ENCODE measurements at regions not wholly inside any gene's neighbourhood (a gene's known extent, or its start where the extent isn't known, plus 50 kb on each side); places are given as distances from the start of the nearest gene placed in this dataset.

DNA sequence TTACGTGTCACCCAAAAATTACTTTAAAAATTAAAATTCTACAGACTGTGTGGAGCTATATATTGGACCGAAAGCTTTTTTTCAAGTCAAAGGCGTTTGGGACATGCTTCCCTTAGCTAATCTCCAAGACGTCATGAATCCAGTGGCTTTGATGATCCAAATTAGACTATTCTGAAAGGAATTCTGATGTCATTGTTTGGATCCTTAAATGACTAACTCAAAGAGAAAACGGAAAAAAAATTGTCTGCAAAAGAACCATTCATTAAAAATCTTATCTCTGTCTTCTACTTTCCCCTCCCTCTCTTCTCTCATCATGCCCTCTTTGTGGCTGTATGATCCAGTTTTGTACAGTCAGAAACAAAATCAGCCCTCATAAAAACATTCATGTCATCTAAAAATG, 161.8 kb downstream of the ETV1 start:
- DNase-seq (ENCODE audit: low spot score), result no peak
- no peak for TF ChIP-seq EZH2phosphoT487 (IDR thresholded peaks at IDR 0.05; ENCODE audit: borderline replicate concordance, low read depth, low read length)
- TF ChIP-seq, protein P1, sequence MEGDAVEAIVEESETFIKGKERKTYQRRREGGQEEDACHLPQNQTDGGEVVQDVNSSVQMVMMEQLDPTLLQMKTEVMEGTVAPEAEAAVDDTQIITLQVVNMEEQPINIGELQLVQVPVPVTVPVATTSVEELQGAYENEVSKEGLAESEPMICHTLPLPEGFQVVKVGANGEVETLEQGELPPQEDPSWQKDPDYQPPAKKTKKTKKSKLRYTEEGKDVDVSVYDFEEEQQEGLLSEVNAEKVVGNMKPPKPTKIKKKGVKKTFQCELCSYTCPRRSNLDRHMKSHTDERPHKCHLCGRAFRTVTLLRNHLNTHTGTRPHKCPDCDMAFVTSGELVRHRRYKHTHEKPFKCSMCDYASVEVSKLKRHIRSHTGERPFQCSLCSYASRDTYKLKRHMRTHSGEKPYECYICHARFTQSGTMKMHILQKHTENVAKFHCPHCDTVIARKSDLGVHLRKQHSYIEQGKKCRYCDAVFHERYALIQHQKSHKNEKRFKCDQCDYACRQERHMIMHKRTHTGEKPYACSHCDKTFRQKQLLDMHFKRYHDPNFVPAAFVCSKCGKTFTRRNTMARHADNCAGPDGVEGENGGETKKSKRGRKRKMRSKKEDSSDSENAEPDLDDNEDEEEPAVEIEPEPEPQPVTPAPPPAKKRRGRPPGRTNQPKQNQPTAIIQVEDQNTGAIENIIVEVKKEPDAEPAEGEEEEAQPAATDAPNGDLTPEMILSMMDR (conservative IDR thresholded peaks at IDR 0.05; ENCODE audit: low read length), result no peak
- no peak overlapping the region for H3K4me2 ChIP-seq (ENCODE audit: low read length)
- intact Hi-C loops (cut with micrococcal nuclease; ENCODE audit: unreplicated experiment), result no loop called here
- H4K20me1 ChIP-seq (ENCODE audit: insufficient read depth, low read length), result no peaks in the 10 kb centered on the region
- CTCF ChIA-PET (ENCODE audit: unreplicated experiment), result no interaction called here
- BruUV-seq (replicated peaks), result no TSS peak
- H3K9me2 ChIP-seq (ENCODE audit: insufficient read depth, low read length), result no peaks in the 10 kb centered on the region
- no peak overlapping the region for H3K27ac ChIP-seq (ENCODE audit: low read depth, low read length, poor library complexity, severe bottlenecking)
- POLR2A ChIA-PET, result no interaction called here
- H3K36me3 ChIP-seq (ENCODE audit: insufficient read depth, low read length), result no peaks in the 10 kb centered on the region
- no peak overlapping the region for H2AFZ ChIP-seq (ENCODE audit: low read length)
- no peaks in the 10 kb centered on the region for H3K79me2 ChIP-seq (ENCODE audit: insufficient read depth, low read depth, low read length)
- no peaks in the 10 kb centered on the region for H3K9me3 ChIP-seq (ENCODE audit: low read length)
- no peaks in the 10 kb centered on the region for H3K4me1 ChIP-seq (ENCODE audit: insufficient read depth, low read length, poor library complexity, severe bottlenecking)
- no peak overlapping the region for H3K4me3 ChIP-seq (ENCODE audit: low read depth, low read length, poor library complexity, severe bottlenecking)

DNA sequence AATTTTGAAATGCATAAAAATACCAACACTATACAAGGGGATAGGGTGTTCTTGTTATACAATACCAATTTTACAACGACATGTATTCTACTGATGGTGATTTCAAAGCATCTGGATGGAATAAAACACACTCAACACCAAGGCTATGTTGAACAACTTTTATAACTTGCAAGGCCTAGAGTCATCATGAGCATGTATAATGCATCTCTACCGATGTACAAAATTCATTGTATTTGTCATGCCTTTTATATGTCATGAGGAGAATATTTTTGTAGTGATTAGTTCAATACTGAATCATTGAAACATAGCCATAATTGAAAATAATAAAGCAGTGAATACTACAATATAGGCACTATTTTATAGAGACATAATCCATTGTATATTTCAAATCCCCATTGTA, 160.2 kb downstream of the ETV1 start:
- ChIA-PET CTCF (ENCODE audit: unreplicated experiment) (no interaction called here), POLR2A (no interaction called here)
- Histone ChIP-seq H3K4me2 (ENCODE audit: low read length) (no peak overlapping the region), H3K9me3 (ENCODE audit: low read length) (no peaks in the 10 kb centered on the region), H3K4me1 (ENCODE audit: insufficient read depth, low read length, poor library complexity, severe bottlenecking) (no peaks in the 10 kb centered on the region), H2AFZ (ENCODE audit: low read length) (no peak overlapping the region), H3K79me2 (ENCODE audit: insufficient read depth, low read depth, low read length) (no peaks in the 10 kb centered on the region), H3K27ac (ENCODE audit: low read depth, low read length, poor library complexity, severe bottlenecking) (no peak overlapping the region), H3K36me3 (ENCODE audit: insufficient read depth, low read length) (no peaks in the 10 kb centered on the region), H3K9me2 (ENCODE audit: insufficient read depth, low read length) (no peaks in the 10 kb centered on the region), H4K20me1 (ENCODE audit: insufficient read depth, low read length) (no peaks in the 10 kb centered on the region), H3K4me3 (ENCODE audit: low read depth, low read length, poor library complexity, severe bottlenecking) (no peak overlapping the region)
- no peak for TF ChIP-seq EZH2phosphoT487 (IDR thresholded peaks at IDR 0.05; ENCODE audit: borderline replicate concordance, low read depth, low read length)
- TF ChIP-seq, protein P1 (conservative IDR thresholded peaks at IDR 0.05; ENCODE audit: low read length), result no peak
- no TSS peak for BruUV-seq (replicated peaks)
- intact Hi-C loops (cut with micrococcal nuclease; ENCODE audit: unreplicated experiment), result no loop called here
- no peak for DNase-seq (ENCODE audit: low spot score)

DNA sequence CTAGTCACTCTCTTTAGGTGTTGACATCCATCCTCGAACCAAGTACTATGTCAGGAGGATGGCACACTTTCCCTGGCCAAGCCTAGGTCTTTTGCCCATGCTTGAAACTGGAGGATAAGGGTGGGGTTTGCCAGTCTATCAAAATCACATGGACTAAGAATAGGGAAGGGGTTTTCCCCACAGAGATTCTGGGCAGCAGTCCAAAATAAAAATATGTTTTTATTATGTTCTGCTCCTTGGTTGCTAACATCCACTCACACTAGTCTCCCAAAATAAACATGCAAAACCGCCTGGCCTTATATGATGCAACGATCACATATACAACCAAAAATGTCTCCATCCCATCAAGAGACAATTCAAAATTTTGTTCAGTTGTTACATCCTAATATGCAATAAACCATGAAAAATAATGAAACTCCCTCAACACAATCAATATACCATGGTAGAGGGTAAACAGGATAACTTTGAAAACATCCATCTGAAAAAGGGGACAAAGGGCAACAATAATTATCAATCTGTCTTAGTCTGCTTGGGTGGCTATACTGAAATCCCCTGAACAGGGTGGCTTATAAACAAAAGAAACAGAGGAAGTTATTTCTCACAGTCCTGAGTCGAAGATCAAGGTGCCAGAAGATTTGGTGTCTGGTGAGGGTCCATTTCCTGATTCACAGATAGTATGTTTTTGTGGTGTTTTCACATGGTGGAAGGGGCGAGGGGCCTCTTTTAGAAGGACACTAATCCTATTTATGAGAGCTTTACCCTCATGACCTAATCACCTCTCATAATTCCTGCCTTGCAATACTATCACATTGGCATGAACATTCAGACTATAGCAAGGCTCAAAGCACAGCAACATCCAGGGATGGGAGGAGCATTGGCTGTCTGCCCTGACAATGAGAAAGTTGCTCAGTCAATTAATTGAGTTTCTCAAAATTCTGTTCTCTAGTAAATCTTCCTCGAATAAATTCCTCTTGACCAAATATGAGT, 159.3 kb downstream of the ETV1 start:
- CTCF ChIA-PET (ENCODE audit: unreplicated experiment), result no interaction called here
- Histone ChIP-seq H3K79me2 (ENCODE audit: insufficient read depth, low read depth, low read length) (no peaks in the 10 kb centered on the region), H3K36me3 (ENCODE audit: insufficient read depth, low read length) (no peaks in the 10 kb centered on the region), H3K27ac (ENCODE audit: low read depth, low read length, poor library complexity, severe bottlenecking) (no peak overlapping the region), H3K4me2 (ENCODE audit: low read length) (no peak overlapping the region), H3K9me2 (ENCODE audit: insufficient read depth, low read length) (no peaks in the 10 kb centered on the region), H3K4me1 (ENCODE audit: insufficient read depth, low read length, poor library complexity, severe bottlenecking) (no peaks in the 10 kb centered on the region), H4K20me1 (ENCODE audit: insufficient read depth, low read length) (no peaks in the 10 kb centered on the region), H3K9me3 (ENCODE audit: low read length) (no peaks in the 10 kb centered on the region), H2AFZ (ENCODE audit: low read length) (no peak overlapping the region), H3K4me3 (ENCODE audit: low read depth, low read length, poor library complexity, severe bottlenecking) (no peak overlapping the region)
- DNase-seq (ENCODE audit: low spot score), result no peak
- BruUV-seq (replicated peaks), result no TSS peak
- intact Hi-C loops (cut with micrococcal nuclease; ENCODE audit: unreplicated experiment), result no loop called here
- POLR2A ChIA-PET, result no interaction called here
- TF ChIP-seq EZH2phosphoT487 (IDR thresholded peaks at IDR 0.05; ENCODE audit: borderline replicate concordance, low read depth, low read length), result no peak
- TF ChIP-seq, protein P1 (conservative IDR thresholded peaks at IDR 0.05; ENCODE audit: low read length), result no peak

Data from OCI-LY7 (cell line).